HUES6 (cell line): ENCODE measurements at regions not wholly inside any gene's neighbourhood (a gene's known extent, or its start where the extent isn't known, plus 50 kb on each side); places are given as distances from the start of the nearest gene placed in this dataset.

Experiments used
- H3K27ac ChIP-seq: 2 replicates; pipeline ENCODE4 v1.7.0; 2013; ENCODE audit warnings: low read depth, mild to moderate bottlenecking, low read length, inconsistent platforms
- H3K27me3 ChIP-seq: 2 replicates; pipeline ENCODE4 v1.6.1; 2013; ENCODE audit warnings: low read length; ENCODE audit not compliant: control insufficient read depth, insufficient read depth
- H3K36me3 ChIP-seq: 2 replicates; pipeline ENCODE4 v1.6.1; 2013; ENCODE audit warnings: low read length; ENCODE audit not compliant: control insufficient read depth, insufficient read depth
- H3K4me1 ChIP-seq: 2 replicates; pipeline ENCODE4 v1.6.1; 2013; ENCODE audit warnings: low read length; ENCODE audit not compliant: control insufficient read depth, insufficient read depth
- H3K4me3 ChIP-seq: 2 replicates; pipeline ENCODE4 v1.5.1; 2013; ENCODE audit warnings: low read depth, low read length
- H3K9ac ChIP-seq: one replicate; pipeline ENCODE4 v1.6.1; 2013; ENCODE audit warnings: mild to moderate bottlenecking, low read length
- H3K9me3 ChIP-seq: 2 replicates; pipeline ENCODE4 v1.6.1; 2013; ENCODE audit warnings: low read depth, low read length; ENCODE audit not compliant: control insufficient read depth, insufficient read depth

GRCh38 chr21:14869984-14870852 lies 194.6 kb downstream of the NRIP1 start:
- Histone ChIP-seq H3K9me3 (no peaks in the 10 kb centered on the region), H3K27ac (no peak overlapping the region), H3K36me3 (no peaks in the 10 kb centered on the region), H3K4me1 (peaks cover 7% of the 10 kb centered on the region; the same call in 1 of the 2 replicates), H3K4me3 (no peak overlapping the region), H3K27me3 (no peaks in the 10 kb centered on the region), H3K9ac (no peak overlapping the region)

- Histone ChIP-seq H3K27ac (no peak overlapping the region), H3K9me3 (no peaks in the 10 kb centered on the region), H3K27me3 (no peaks in the 10 kb centered on the region), H3K4me1 (peaks cover 7% of the 10 kb centered on the region; the same call in 1 of the 2 replicates), H3K9ac (no peak overlapping the region), H3K4me3 (no peak overlapping the region), H3K36me3 (no peaks in the 10 kb centered on the region)
These were observed 197.7 kb downstream of the NRIP1 start for GRCh38 chr21:14866859-14867765.

GRCh38 chr21:14864211-14865021 lies 200.4 kb downstream of the NRIP1 start:
- Histone ChIP-seq H3K27me3 (no peaks in the 10 kb centered on the region), H3K4me3 (no peak overlapping the region), H3K4me1 (peaks cover 7% of the 10 kb centered on the region; the same call in 1 of the 2 replicates), H3K36me3 (no peaks in the 10 kb centered on the region), H3K9ac (no peak overlapping the region), H3K9me3 (peaks cover 11% of the 10 kb centered on the region), H3K27ac (no peak overlapping the region)

- H3K4me1 ChIP-seq = peaks cover 3% of the 10 kb centered on the region; the same call in 1 of the 2 replicates
- H3K9me3 ChIP-seq = peaks cover 11% of the 10 kb centered on the region
- no peak overlapping the region for H3K27ac ChIP-seq
- no peaks in the 10 kb centered on the region for H3K36me3 ChIP-seq
- H3K27me3 ChIP-seq = no peaks in the 10 kb centered on the region
- no peak overlapping the region for H3K4me3 ChIP-seq
- H3K9ac ChIP-seq = no peak overlapping the region
These were observed 201.0 kb downstream of the NRIP1 start for GRCh38 chr21:14863745-14864210.

- Histone ChIP-seq H3K9ac (no peak overlapping the region), H3K27ac (no peak overlapping the region), H3K4me1 (no peaks in the 10 kb centered on the region), H3K4me3 (no peak overlapping the region), H3K9me3 (peaks cover 11% of the 10 kb centered on the region), H3K36me3 (no peaks in the 10 kb centered on the region), H3K27me3 (no peaks in the 10 kb centered on the region)
These were observed 201.7 kb downstream of the NRIP1 start for GRCh38 chr21:14862794-14863720.

GRCh38 chr21:14858311-14858710 lies 206.5 kb downstream of the NRIP1 start:
- no peaks in the 10 kb centered on the region for H3K36me3 ChIP-seq
- no peaks in the 10 kb centered on the region for H3K27me3 ChIP-seq
- H3K4me1 ChIP-seq = peaks cover 9% of the 10 kb centered on the region; the same call in 1 of the 2 replicates
- H3K4me3 ChIP-seq = no peak overlapping the region
- H3K27ac ChIP-seq = no peak overlapping the region
- H3K9me3 ChIP-seq = peaks cover 19% of the 10 kb centered on the region
- no peak overlapping the region for H3K9ac ChIP-seq

GRCh38 chr21:14857529-14857928 lies 207.3 kb downstream of the NRIP1 start:
- H3K27me3 ChIP-seq = no peaks in the 10 kb centered on the region
- H3K27ac ChIP-seq = no peak overlapping the region
- no peaks in the 10 kb centered on the region for H3K36me3 ChIP-seq
- H3K9ac ChIP-seq = no peak overlapping the region
- peaks cover 9% of the 10 kb centered on the region; the same call in 1 of the 2 replicates for H3K4me1 ChIP-seq
- H3K4me3 ChIP-seq = no peak overlapping the region
- peaks cover 23% of the 10 kb centered on the region for H3K9me3 ChIP-seq

- Histone ChIP-seq H3K9me3 (peaks cover 27% of the 10 kb centered on the region), H3K27me3 (no peaks in the 10 kb centered on the region), H3K4me3 (no peak overlapping the region), H3K9ac (no peak overlapping the region), H3K4me1 (no peaks in the 10 kb centered on the region), H3K27ac (no peak overlapping the region), H3K36me3 (no peaks in the 10 kb centered on the region; the same call in 1 of the 2 replicates)
These were observed 214.4 kb downstream of the NRIP1 start for GRCh38 chr21:14850394-14850793.

- Histone ChIP-seq H3K4me3 (no peak overlapping the region), H3K36me3 (no peaks in the 10 kb centered on the region; the same call in 1 of the 2 replicates), H3K9me3 (peaks cover 34% of the 10 kb centered on the region), H3K4me1 (no peaks in the 10 kb centered on the region), H3K27me3 (no peaks in the 10 kb centered on the region), H3K9ac (no peak overlapping the region), H3K27ac (no peak overlapping the region)
These were observed 218.2 kb downstream of the NRIP1 start for GRCh38 chr21:14846621-14847020.
